ENCODE measurements at regions not wholly inside any gene's neighbourhood (a gene's known extent, or its start where the extent isn't known, plus 50 kb on each side); places are given as distances from the start of the nearest gene placed in this dataset.

- TF ChIP-seq CTCF (IDR thresholded peaks at IDR 0.05; ENCODE audit: low read length) (no peak), EZH2 (optimal IDR thresholded peaks at IDR 0.05; ENCODE audit: low read depth, low read length) (no peak)
These were observed 299.1 kb upstream of the PROX1 start for GRCh38 chr1:213688655-213689054.

Measured in MM.1S (cell line).